ENCODE measurements at regions not wholly inside any gene's neighbourhood (a gene's known extent, or its start where the extent isn't known, plus 50 kb on each side); places are given as distances from the start of the nearest gene placed in this dataset.

DNA sequence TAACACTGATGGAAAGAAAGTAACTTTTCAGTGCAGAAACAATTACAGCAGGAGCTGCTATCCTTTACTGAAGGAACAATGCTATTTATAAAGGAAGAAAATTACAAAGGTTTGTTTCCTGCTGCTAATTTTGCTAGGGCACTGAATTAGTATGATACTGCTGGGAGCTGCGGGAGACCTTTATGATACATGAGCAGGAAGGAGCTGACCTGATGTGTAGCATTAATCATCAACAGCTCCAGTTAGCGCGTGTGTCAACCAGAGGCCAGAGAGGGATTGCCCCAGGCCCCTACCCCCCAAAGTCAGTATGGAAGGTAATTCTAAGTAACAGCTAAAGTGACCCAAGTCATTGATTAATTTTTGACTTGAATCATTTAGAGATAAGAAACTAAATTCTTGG, 728.9 kb downstream of the PCDH18 start:
- Histone ChIP-seq H3K56ac (ENCODE audit: extremely low read depth, insufficient read depth, low read length) (no peak overlapping the region), H2BK120ac (ENCODE audit: low read depth, low read length) (no peak overlapping the region), H3K9me1 (ENCODE audit: insufficient read depth, low read length) (no peaks in the 10 kb centered on the region), H3K27me3 (ENCODE audit: control insufficient read depth, insufficient read depth, low read length) (no peaks in the 10 kb centered on the region), H2AFZ (replicated peaks; ENCODE audit: low read length, poor library complexity) (no peak overlapping the region), H3K4me1 (ENCODE audit: control insufficient read depth, insufficient read depth, low read length) (no peaks in the 10 kb centered on the region), H3K79me1 (ENCODE audit: low read depth in 1 of 2, low read length in 2 of 2) (no peaks in the 10 kb centered on the region), H3K4me2 (ENCODE audit: low read depth, low read length) (no peak overlapping the region), H3K14ac (replicated peaks; ENCODE audit: low read depth, low read length) (no peak overlapping the region), H4K8ac (ENCODE audit: low read depth in 2 of 2, low read length in 2 of 2) (no peak overlapping the region), H4K91ac (ENCODE audit: insufficient read depth, low read depth, low read length) (no peak overlapping the region), H2AK5ac (ENCODE audit: low read depth, low read length) (no peak overlapping the region), H2BK5ac (ENCODE audit: low read depth, low read length, poor library complexity, severe bottlenecking) (no peak overlapping the region), H3K23ac (ENCODE audit: low read depth, low read length) (no peak overlapping the region), H2BK15ac (ENCODE audit: low read depth, low read length) (no peak overlapping the region), H2AK9ac (replicated peaks; ENCODE audit: low read depth, low read length, poor library complexity) (no peak overlapping the region), H3K4ac (ENCODE audit: low read depth, low read length) (no peak overlapping the region), H3K18ac (ENCODE audit: low read depth, low read length) (no peak overlapping the region), H3K27ac (ENCODE audit: insufficient read depth, low read length) (no peak overlapping the region), H3K9me3 (ENCODE audit: control insufficient read depth, insufficient read depth, low read length) (no peaks in the 10 kb centered on the region; the same call in 1 of the 2 replicates), H3K9ac (ENCODE audit: low read depth, low read length) (no peak overlapping the region), H2BK20ac (ENCODE audit: low read depth, low read length) (no peak overlapping the region), H3K36me3 (ENCODE audit: control insufficient read depth, insufficient read depth, low read length) (no peaks in the 10 kb centered on the region), H3K4me3 (ENCODE audit: insufficient read depth, low read depth, low read length) (no peak overlapping the region), H4K5ac (ENCODE audit: low read depth, low read length) (no peak overlapping the region), H4K20me1 (ENCODE audit: insufficient read depth, low read length) (no peaks in the 10 kb centered on the region)
- WGBS, 2 experiments (ENCODE audit: extremely low coverage in 2 of 2, insufficient read length in 1 of 2) = no CpG with 5 or more reads among the region's 3 CpGs
- intact Hi-C loops (cut with micrococcal nuclease) = no loop called here
- CTCF ChIA-PET = no interaction called here
- DNase-seq (no peak), ATAC-seq (ENCODE audit: low read depth) (no peak)
- in situ Hi-C loops (cut with MboI; ENCODE audit: low sequenced_read_pairs) = no loop called here
- POLR2A ChIA-PET (ENCODE audit: unreplicated experiment) = no interaction called here
- dilution Hi-C loops (cut with HindIII; ENCODE audit: low sequenced_read_pairs, unreplicated experiment) = no loop called here
- no TSS peak for BruUV-seq (replicated peaks)
- no peak for TF ChIP-seq RFX5 (IDR thresholded peaks at IDR 0.05; ENCODE audit: low read depth, low read length)
- TF ChIP-seq MAFK (IDR thresholded peaks at IDR 0.05; ENCODE audit: low read depth, low read length) = no peak
- no peak for TF ChIP-seq CHD1 (IDR thresholded peaks at IDR 0.05; ENCODE audit: low read depth, low read length)

Data from IMR-90 (cell line).